Heart left ventricle (tissue), 16 donors: ENCODE measurements at regions not wholly inside any gene's neighbourhood (a gene's known extent, or its start where the extent isn't known, plus 50 kb on each side); places are given as distances from the start of the nearest gene placed in this dataset.

Experiments used
- ATAC-seq, 4 donors: fragments of 200-7000 bp; cut with Tn5 transposase; one replicate each; pipeline ENCODE4 v1.9.1; 2020 to 2022; ENCODE audit warnings: moderate library complexity in 4 of 4, mild to moderate bottlenecking in 3 of 4, moderate number of reproducible peaks in 1 of 4
- DNase-seq, 5 donors: peaks; one replicate each; pipeline ENCODE4 v3.0.0-alpha.2; 2020
- H3K27ac ChIP-seq, 12 donors: fragments of 200-600 bp; sonication (generic) in 4 of 12; one replicate each; pipeline versions ENCODE4 v1.5.0 to v1.8.0; 2016 to 2022; ENCODE audit warnings: mild to moderate bottlenecking in 2 of 12
- H3K27me3 ChIP-seq, 9 donors: fragments of 200-600 bp; sonication (generic) in 2 of 9; one replicate each; pipeline versions ENCODE4 v1.5.1 to v1.8.0; 2016 to 2022; ENCODE audit warnings: mild to moderate bottlenecking in 3 of 9
- H3K36me3 ChIP-seq, 9 donors: fragments of 200-600 bp; sonication (generic) in 2 of 9; one replicate each; pipeline versions ENCODE4 v1.5.0 to v1.8.0; 2018 to 2022; ENCODE audit warnings: mild to moderate bottlenecking in 2 of 9
- H3K4me1 ChIP-seq, 12 donors: fragments of 200-600 bp; sonication (generic) in 4 of 12; one replicate each; pipeline versions ENCODE4 v1.5.0 to v1.8.0; 2016 to 2022; ENCODE audit warnings: mild to moderate bottlenecking in 3 of 12
- H3K4me3 ChIP-seq, 12 donors: fragments of 200-600 bp; sonication (generic) in 4 of 12; one replicate each; pipeline versions ENCODE4 v1.5.0 to v1.8.0; 2017 to 2022; ENCODE audit warnings: mild to moderate bottlenecking in 9 of 12, moderate library complexity in 4 of 12
- H3K9me3 ChIP-seq, 12 donors: fragments of 200-600 bp; sonication (generic) in 4 of 12; one replicate each; pipeline versions ENCODE4 v1.5.0 to v1.8.0; 2016 to 2022; ENCODE audit warnings: mild to moderate bottlenecking in 1 of 12
- CTCF ChIP-seq, 12 donors: fragments of 200-600 bp; sonication (generic) in 4 of 12; IDR thresholded peaks; one replicate each; pipeline versions ENCODE4 v1.5.0 to v1.8.0; 2018 to 2022; ENCODE audit warnings: antibody characterized with exemption in 12 of 12, mild to moderate bottlenecking in 5 of 12
- POLR2A ChIP-seq, 2 donors: fragments of 450-650 bp; IDR thresholded peaks; one replicate each; pipeline ENCODE4 v1.6.1; 2017; ENCODE audit warnings: antibody characterized with exemption in 2 of 2, mild to moderate bottlenecking in 2 of 2, moderate library complexity in 2 of 2
- WGBS, 4 donors: extraction: QIAGEN DNeasy Blood & Tissue Kit in 2 of 4; methylation state at CpG; one replicate each; pipeline versions ENCODE4 v1.1.5 to v1.1.7; 2013 to 2018; 5-methylcytosine and 5-hydroxymethylcytosine counted together
- intact Hi-C, 10 donors: fragments of 100-400 bp; cut with DNase I; formaldehyde crosslinking; loops; one replicate each; pipeline versions ENCODE4 v1.11.1 to v1.14.2; 2022
- donor health status: ischemic (EF 13 %, LVEDD 7.1; RV severe dilation, severe dysfunction).
- donor health status: healthy with polysubstance abuse.
- donor health status: DM: no; HTN: yes; CAD: no.
- donor health status: DM: no; HTN: no; CAD: no.
- donor health status: ischemic (EF 25% LVEDD 6.9; RV normal size, moderate dysfunction).
- donor health status: ischemic (EF 25% LVEDD 5.7; RV mildly dilated, moderate dysfunction).
- donor health status: healthy.
- donor health status: DM: yes; HTN: yes; CAD: no.
- donor health status: ischemic (EF 35%, LVEDD 5.7; RV mildly dilated, moderate dysfunction).
- donor health status: nonischemic (EF 11% LVEDD 7.7; RV severe dilation, severe dysfunction).
- donor health status: DM: yes; HTN: yes; CAD: no.
- donor health status: PGD.
- donor health status: ischemic (EF 29% LVEDD 5.4; RV normal size, mild dysfunction).
- donor health status: nonischemic (EF 23%, LVEDD 6.1; RV moderate dilation, normal function).

GRCh38 chr9:135224286-135224877 lies 136.9 kb downstream of the OLFM1 start:
- DNase-seq, result peak in 3 of 5 donors; percentile 14 to 55 (median 24)
- Histone ChIP-seq H3K27me3 (peaks cover 7 to 61% (median 22%) of the 10 kb centered on the region in 9 donors), H3K4me1 (no peaks in the 10 kb centered on the region), H3K4me3 (no peak overlapping the region), H3K9me3 (no peaks in the 10 kb centered on the region), H3K36me3 (no peaks in the 10 kb centered on the region), H3K27ac (no peak overlapping the region)
- ATAC-seq, result no peak
- WGBS, 4 donors, result 74 to 82% (median 78%) methylated on average over 12 of the region's 12 CpGs
- TF ChIP-seq CTCF (IDR thresholded peaks at IDR 0.05), result no peak
- no peak for TF ChIP-seq POLR2A (IDR thresholded peaks at IDR 0.05)
- intact Hi-C loops, result loop anchor here in 1 of 10 donors (5.0 kb wide), 1 partner anchor 183 kb away; no protein-coding TSS in a partner anchor

- DNase-seq, result peak in 3 of 5 donors; percentile 5 to 47 (median 11)
- 72 to 77% (median 74%) methylated on average over 23 of the region's 23 CpGs for WGBS, 4 donors
These were observed 137.6 kb downstream of the OLFM1 start for GRCh38 chr9:135224921-135225541.

GRCh38 chr9:135225619-135226228 lies 138.3 kb downstream of the OLFM1 start:
- intact Hi-C loops, result no loop called here
- Histone ChIP-seq H3K4me1 (no peaks in the 10 kb centered on the region), H3K27me3 (peaks cover 8 to 60% (median 22%) of the 10 kb centered on the region in 9 donors), H3K9me3 (no peaks in the 10 kb centered on the region), H3K4me3 (no peak overlapping the region), H3K36me3 (no peaks in the 10 kb centered on the region), H3K27ac (no peak overlapping the region)
- TF ChIP-seq POLR2A (IDR thresholded peaks at IDR 0.05) (no peak), CTCF (IDR thresholded peaks at IDR 0.05) (no peak)
- ATAC-seq (no peak), DNase-seq (peak in 3 of 5 donors; percentile 10 to 17 (median 15))
- 91 to 94% (median 93%) methylated on average over 11 of the region's 11 CpGs for WGBS, 4 donors

More at GRCh38 chr9:135224921-135225541, 137.6 kb downstream of the OLFM1 start:
- no peaks in the 10 kb centered on the region for H3K4me1 ChIP-seq
- ATAC-seq, result no peak
- H3K27me3 ChIP-seq, result peaks cover 8 to 61% (median 21%) of the 10 kb centered on the region in 9 donors
- no peaks in the 10 kb centered on the region for H3K9me3 ChIP-seq
- no peak overlapping the region for H3K27ac ChIP-seq
- H3K4me3 ChIP-seq, result no peak overlapping the region
- intact Hi-C loops, result loop anchor here in 1 of 10 donors (5.0 kb wide), 1 partner anchor 182 kb away; no protein-coding TSS in a partner anchor
- H3K36me3 ChIP-seq, result no peaks in the 10 kb centered on the region
- TF ChIP-seq CTCF (IDR thresholded peaks at IDR 0.05), result no peak
- no peak for TF ChIP-seq POLR2A (IDR thresholded peaks at IDR 0.05)

- DNase-seq, result peak in 3 of 5 donors; percentile 2 to 21 (median 5)
- H3K4me1 ChIP-seq, result no peaks in the 10 kb centered on the region
- no peaks in the 10 kb centered on the region for H3K36me3 ChIP-seq
- intact Hi-C loops, result no loop called here
- ATAC-seq, result no peak
- no peak for TF ChIP-seq CTCF (IDR thresholded peaks at IDR 0.05)
- TF ChIP-seq POLR2A (IDR thresholded peaks at IDR 0.05), result no peak
- peaks cover 8 to 57% (median 16%) of the 10 kb centered on the region in 9 donors for H3K27me3 ChIP-seq
- no peaks in the 10 kb centered on the region for H3K9me3 ChIP-seq
- H3K4me3 ChIP-seq, result no peak overlapping the region
- no peak overlapping the region for H3K27ac ChIP-seq
- WGBS, 4 donors, result 89 to 96% (median 90%) methylated on average over 5 of the region's 5 CpGs
These were observed 139.0 kb downstream of the OLFM1 start for GRCh38 chr9:135226369-135227050.
